AG04450 (cell line): ENCODE measurements at regions not wholly inside any gene's neighbourhood (a gene's known extent, or its start where the extent isn't known, plus 50 kb on each side); places are given as distances from the start of the nearest gene placed in this dataset.

ENCODE experiments used
- CTCF ChIA-PET: fragments of 300-600, 350-600 bp; formaldehyde crosslinking; extraction: SDS; loops from one replicate; lab custom pipeline; 2022; ENCODE audit warnings: antibody characterized with exemption, inconsistent platforms; lab: Charles Lee
- POLR2A ChIA-PET: fragments of 350-600 bp; formaldehyde crosslinking; extraction: SDS; loops from one replicate; lab custom pipeline; 2021; ENCODE audit warnings: antibody characterized with exemption, inconsistent platforms; lab: Yijun Ruan, JAX
- DNase-seq: peaks from one replicate; pipeline ENCODE4 v3.0.0-alpha.2; 2011; ENCODE audit warnings: low read depth, low spot score
- H3K27ac ChIP-seq: one replicate; pipeline ENCODE4 v1.5.1; 2012; ENCODE audit warnings: low read depth, low read length, control low read depth
- H3K27me3 ChIP-seq: one replicate; pipeline ENCODE4 v1.6.0; 2012; ENCODE audit warnings: low read length; ENCODE audit not compliant: control insufficient read depth, insufficient read depth
- H3K4me3 ChIP-seq: 2 replicates; pipeline ENCODE4 v1.5.1; 2011; ENCODE audit warnings: mild to moderate bottlenecking, low read depth, low read length, control low read depth
- H3K9me3 ChIP-seq: 2 replicates; pipeline ENCODE4 v1.5.1; 2012; ENCODE audit warnings: low read length; ENCODE audit not compliant: control insufficient read depth, insufficient read depth
- TF ChIP-seq, protein P1 (sequence below): IDR thresholded peaks from 2 replicates; pipeline ENCODE4 v1.5.1; 2011; ENCODE audit warnings: low read depth, low read length, control low read depth, inconsistent platforms

DNA sequence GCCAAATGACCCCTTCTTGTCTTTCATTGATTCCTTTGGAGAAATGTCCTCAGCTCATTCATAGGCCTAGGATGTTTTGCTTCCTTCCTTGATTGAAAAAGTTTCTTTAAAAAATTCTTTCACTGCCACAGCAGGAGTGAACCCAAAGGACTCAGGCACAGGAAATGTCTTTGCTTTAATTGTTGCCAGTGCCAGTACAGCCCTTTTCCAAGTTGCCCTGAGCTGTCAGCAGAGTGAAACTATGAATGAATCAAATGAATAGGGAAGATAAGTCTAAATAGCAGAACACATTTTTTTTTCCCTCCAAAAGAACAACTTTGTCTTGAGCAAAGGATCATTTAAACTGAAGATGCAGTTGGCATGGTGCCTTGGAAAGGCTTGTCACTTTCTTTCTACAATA lies 63.8 kb upstream of the SLC4A4 start:
- Histone ChIP-seq H3K27me3 (no peaks in the 10 kb centered on the region), H3K27ac (no peak overlapping the region), H3K9me3 (no peaks in the 10 kb centered on the region), H3K4me3 (no peak overlapping the region)
- CTCF ChIA-PET, result interaction anchor here (0.5 to 0.8 kb wide), 2 partner anchors 46 to 741 kb away, joined by 3 read pairs; no protein-coding TSS in a partner anchor
- no peak for DNase-seq
- TF ChIP-seq, protein P1, sequence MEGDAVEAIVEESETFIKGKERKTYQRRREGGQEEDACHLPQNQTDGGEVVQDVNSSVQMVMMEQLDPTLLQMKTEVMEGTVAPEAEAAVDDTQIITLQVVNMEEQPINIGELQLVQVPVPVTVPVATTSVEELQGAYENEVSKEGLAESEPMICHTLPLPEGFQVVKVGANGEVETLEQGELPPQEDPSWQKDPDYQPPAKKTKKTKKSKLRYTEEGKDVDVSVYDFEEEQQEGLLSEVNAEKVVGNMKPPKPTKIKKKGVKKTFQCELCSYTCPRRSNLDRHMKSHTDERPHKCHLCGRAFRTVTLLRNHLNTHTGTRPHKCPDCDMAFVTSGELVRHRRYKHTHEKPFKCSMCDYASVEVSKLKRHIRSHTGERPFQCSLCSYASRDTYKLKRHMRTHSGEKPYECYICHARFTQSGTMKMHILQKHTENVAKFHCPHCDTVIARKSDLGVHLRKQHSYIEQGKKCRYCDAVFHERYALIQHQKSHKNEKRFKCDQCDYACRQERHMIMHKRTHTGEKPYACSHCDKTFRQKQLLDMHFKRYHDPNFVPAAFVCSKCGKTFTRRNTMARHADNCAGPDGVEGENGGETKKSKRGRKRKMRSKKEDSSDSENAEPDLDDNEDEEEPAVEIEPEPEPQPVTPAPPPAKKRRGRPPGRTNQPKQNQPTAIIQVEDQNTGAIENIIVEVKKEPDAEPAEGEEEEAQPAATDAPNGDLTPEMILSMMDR, result no peak
- POLR2A ChIA-PET, result no interaction called here

DNA sequence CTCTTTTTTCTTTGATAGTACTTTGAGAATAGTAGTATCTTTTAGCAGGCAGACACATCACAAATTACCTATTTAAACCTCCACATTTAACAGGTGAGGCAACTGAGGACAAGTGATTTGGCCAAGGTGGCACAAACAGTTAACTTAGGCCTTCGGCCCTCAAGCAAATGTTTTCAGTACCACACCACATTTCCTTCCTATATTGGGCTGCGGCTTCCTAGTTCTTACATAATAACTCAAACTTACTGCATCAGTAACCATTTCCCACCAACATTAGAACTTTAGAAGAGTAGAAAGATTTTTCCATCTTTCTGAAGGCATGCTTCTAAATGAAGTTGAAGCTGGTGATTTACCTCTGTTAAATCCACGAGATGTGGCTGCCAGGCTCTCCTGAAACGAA lies 63.2 kb upstream of the SLC4A4 start:
- ChIA-PET CTCF (interaction anchor here (0.8 kb wide), 1 partner anchor 46 kb away, joined by 3 read pairs; no protein-coding TSS in a partner anchor), POLR2A (no interaction called here)
- TF ChIP-seq, protein P1, result no peak
- Histone ChIP-seq H3K4me3 (no peak overlapping the region), H3K27ac (no peak overlapping the region), H3K27me3 (no peaks in the 10 kb centered on the region), H3K9me3 (no peaks in the 10 kb centered on the region)
- no peak for DNase-seq

DNA sequence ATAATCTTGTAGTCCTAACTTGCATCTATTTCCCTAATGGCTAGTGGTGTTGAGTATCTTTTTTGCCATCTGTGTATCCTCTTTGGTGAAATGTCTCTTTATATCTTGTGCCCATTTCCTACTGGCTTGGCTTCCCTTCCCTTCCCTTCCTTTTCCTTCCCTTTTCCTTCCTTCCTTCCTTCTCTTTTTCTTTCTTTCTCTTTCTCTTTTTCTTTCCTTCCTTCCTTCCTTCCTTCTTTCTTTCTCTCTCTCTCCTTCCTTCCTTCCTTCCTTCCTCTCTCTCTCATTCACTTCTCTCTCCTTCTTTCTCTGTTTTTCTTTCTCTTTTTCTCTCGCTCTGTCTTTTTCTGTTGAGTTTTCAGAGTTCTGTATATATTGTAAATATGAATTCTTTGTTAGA lies 61.5 kb upstream of the SLC4A4 start:
- TF ChIP-seq, protein P1, result no peak
- no peak for DNase-seq
- POLR2A ChIA-PET, result no interaction called here

DNA sequence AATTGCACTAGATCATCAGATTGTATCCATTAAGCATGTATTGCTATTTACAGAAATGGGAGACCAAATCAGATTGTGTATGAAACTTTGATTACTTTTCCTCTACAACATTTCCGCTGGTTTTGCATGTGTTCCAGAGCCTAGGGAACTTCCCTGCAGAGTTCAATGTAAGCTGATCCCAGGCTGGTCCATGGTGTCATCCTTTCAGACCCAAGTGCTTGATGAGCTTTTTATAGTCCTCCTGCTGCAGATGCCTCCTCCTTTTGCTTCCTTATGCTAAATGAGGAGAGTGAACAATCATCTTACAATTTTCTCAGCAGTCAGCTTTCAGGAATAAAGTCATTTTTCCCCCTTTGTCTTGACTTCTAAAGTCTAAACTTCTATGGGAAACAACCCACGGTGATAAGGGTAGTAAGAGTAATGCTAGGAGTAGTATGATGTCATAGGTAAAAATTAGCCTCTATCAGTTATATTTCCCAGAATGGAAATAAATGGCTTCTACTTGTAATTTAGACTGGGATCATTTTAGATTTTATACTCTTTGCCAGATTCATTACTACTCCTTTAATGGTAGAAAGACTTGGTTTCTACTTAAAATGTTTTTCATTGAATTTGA lies 55.1 kb upstream of the SLC4A4 start:
- TF ChIP-seq, protein P1, result no peak
- H3K27me3 ChIP-seq, result no peaks in the 10 kb centered on the region
- no peak overlapping the region for H3K27ac ChIP-seq
- no peak overlapping the region for H3K4me3 ChIP-seq
- CTCF ChIA-PET, result no interaction called here
- POLR2A ChIA-PET, result no interaction called here
- no peak for DNase-seq
- no peaks in the 10 kb centered on the region for H3K9me3 ChIP-seq

More for the DNA sequence above, 61.5 kb upstream of the SLC4A4 start:
- H3K4me3 ChIP-seq, result no peak overlapping the region
- CTCF ChIA-PET, result no interaction called here
- no peak overlapping the region for H3K27ac ChIP-seq
- H3K9me3 ChIP-seq, result no peaks in the 10 kb centered on the region
- H3K27me3 ChIP-seq, result no peaks in the 10 kb centered on the region

DNA sequence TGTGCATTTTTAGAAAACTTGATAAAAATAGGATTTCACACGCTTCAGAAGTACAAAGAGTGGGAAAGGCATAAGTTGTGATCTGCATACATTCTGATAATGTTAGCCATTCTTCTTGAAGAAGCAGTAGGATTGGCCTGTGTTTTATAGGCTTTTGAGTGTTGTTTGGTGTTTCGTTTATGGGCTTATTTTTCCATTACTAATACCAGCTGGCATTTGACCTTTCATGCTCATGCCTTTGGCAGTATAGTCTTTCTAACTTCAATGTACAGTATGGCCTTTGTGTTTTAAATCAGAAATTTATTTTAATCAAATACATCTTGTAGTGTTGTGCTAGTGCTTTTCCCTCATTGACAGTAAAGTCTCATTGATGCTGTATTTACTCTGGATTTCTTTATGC lies 51.5 kb upstream of the SLC4A4 start:
- Histone ChIP-seq H3K27ac (no peak overlapping the region), H3K4me3 (no peak overlapping the region), H3K9me3 (no peaks in the 10 kb centered on the region), H3K27me3 (no peaks in the 10 kb centered on the region)
- CTCF ChIA-PET, result no interaction called here
- POLR2A ChIA-PET, result no interaction called here
- TF ChIP-seq, protein P1, result no peak
- DNase-seq, result no peak
